HCT116 (cell line): ENCODE measurements at regions not wholly inside any gene's neighbourhood (a gene's known extent, or its start where the extent isn't known, plus 50 kb on each side); places are given as distances from the start of the nearest gene placed in this dataset.

Source experiments
- CEBPB ChIP-seq: IDR thresholded peaks from 2 replicates; pipeline ENCODE4 v1.6.1; 2012; ENCODE audit warnings: low read depth
- CTCF ChIP-seq, 3 experiments: fragments of 200-600 bp in 1 of 3; sonication (generic) in 1 of 3; IDR thresholded peaks in 2 of 3; conservative IDR thresholded peaks in 1 of 3; 2 replicates each; pipeline ENCODE4 v1.5.1; 2012 to 2017; ENCODE audit warnings: low read depth in 2 of 3, low read length in 2 of 3, antibody characterized with exemption in 1 of 3, borderline replicate concordance in 1 of 3, control low read depth in 1 of 3, mild to moderate bottlenecking in 1 of 3, mixed read lengths in 1 of 3, mixed run types in 1 of 3, moderate library complexity in 1 of 3; ENCODE audit not compliant: insufficient read depth in 1 of 3
- FOSL1 ChIP-seq: IDR thresholded peaks from 2 replicates; pipeline ENCODE4 v1.6.1; 2012; ENCODE audit warnings: low read depth
- JUND ChIP-seq: IDR thresholded peaks from 2 replicates; pipeline ENCODE4 v1.6.1; 2012
- MAX ChIP-seq: IDR thresholded peaks from 2 replicates; pipeline ENCODE4 v1.6.1; 2012
- POLR2A ChIP-seq: IDR thresholded peaks from 2 replicates; pipeline ENCODE4 v1.7.0; 2011; ENCODE audit warnings: borderline replicate concordance; ENCODE audit not compliant: insufficient read depth, insufficient read length; ENCODE audit errors: extremely low read depth
- RAD21 ChIP-seq: IDR thresholded peaks from 2 replicates; pipeline ENCODE4 v1.6.1; 2012; ENCODE audit warnings: low read depth, mild to moderate bottlenecking
- REST ChIP-seq: IDR thresholded peaks from 2 replicates; pipeline ENCODE4 v1.6.1; 2012; ENCODE audit warnings: low read depth
- SIN3A ChIP-seq: IDR thresholded peaks from 2 replicates; pipeline ENCODE4 v1.6.1; 2012; ENCODE audit warnings: low read depth
- TCF7L2 ChIP-seq: IDR thresholded peaks from 2 replicates; pipeline ENCODE4 v1.7.0; 2011; ENCODE audit warnings: borderline replicate concordance, inconsistent platforms; ENCODE audit not compliant: insufficient read depth, insufficient read length; ENCODE audit errors: extremely low read depth

- TF ChIP-seq JUND (no peak), CTCF (IDR thresholded peaks at IDR 0.05 in 2 of 3, conservative IDR thresholded peaks at IDR 0.05 in 1 of 3; ENCODE audit: borderline replicate concordance in 1 of 3, insufficient read depth in 1 of 3, low read depth in 2 of 3, low read length in 2 of 3) (no peak), POLR2A (no peak), CEBPB (no peak), TCF7L2 (no peak), REST (no peak), FOSL1 (no peak), SIN3A (no peak), RAD21 (no peak), MAX (no peak)
These were observed 289.2 kb upstream of the PTGER4 start for GRCh38 chr5:40390281-40391149.
